Neural crest cell (in vitro differentiated cells): ENCODE measurements at regions not wholly inside any gene's neighbourhood (a gene's known extent, or its start where the extent isn't known, plus 50 kb on each side); places are given as distances from the start of the nearest gene placed in this dataset.

Source experiments
- DNase-seq: peaks from one replicate; pipeline ENCODE4 v3.0.0; 2021; ENCODE audit warnings: low read depth, mixed read lengths, low spot score
- H3K27ac Mint-ChIP-seq: one replicate; pipeline ENCODE4 v1.8.0; 2021; ENCODE audit warnings: mild to moderate bottlenecking, mixed read lengths; ENCODE audit not compliant: unreplicated experiment
- H3K27me3 Mint-ChIP-seq: 2 replicates; pipeline ENCODE4 v1.8.0; 2021; ENCODE audit warnings: low read depth, mild to moderate bottlenecking, mixed read lengths
- H3K36me3 Mint-ChIP-seq: 2 replicates; pipeline ENCODE4 v1.8.0; 2021; ENCODE audit warnings: low read depth, mild to moderate bottlenecking, mixed read lengths
- H3K4me1 Mint-ChIP-seq: 2 replicates; pipeline ENCODE4 v1.8.0; 2021; ENCODE audit warnings: mixed read lengths
- H3K4me3 Mint-ChIP-seq: one replicate; pipeline ENCODE4 v1.8.0; 2021; ENCODE audit warnings: mild to moderate bottlenecking, mixed read lengths
- H3K9me3 Mint-ChIP-seq: 2 replicates; pipeline ENCODE4 v1.8.0; 2021; ENCODE audit warnings: mixed read lengths
- CTCF ChIP-seq: fragments of 200-600 bp; sonication (generic); conservative IDR thresholded peaks from 2 replicates; pipeline ENCODE4 v1.5.0; 2021; ENCODE audit warnings: antibody characterized with exemption, mild to moderate bottlenecking

- Mint-ChIP-seq H3K4me1 (no peaks in the 10 kb centered on the region), H3K27me3 (no peaks in the 10 kb centered on the region), H3K27ac (no peak overlapping the region), H3K36me3 (no peaks in the 10 kb centered on the region), H3K4me3 (no peak overlapping the region), H3K9me3 (no peaks in the 10 kb centered on the region)
- no peak for DNase-seq
- TF ChIP-seq CTCF: no peak
Measured at GRCh38 chr3:153456833-153457545, 295.0 kb downstream of the RAP2B start.

- no peaks in the 10 kb centered on the region for H3K36me3 Mint-ChIP-seq
- no peak for TF ChIP-seq CTCF
- H3K9me3 Mint-ChIP-seq: no peaks in the 10 kb centered on the region
- no peaks in the 10 kb centered on the region for H3K4me1 Mint-ChIP-seq
- no peak for DNase-seq
- H3K27ac Mint-ChIP-seq: no peak overlapping the region
- H3K4me3 Mint-ChIP-seq: no peak overlapping the region
- no peaks in the 10 kb centered on the region for H3K27me3 Mint-ChIP-seq
Measured at GRCh38 chr3:153458881-153459280, 296.9 kb downstream of the RAP2B start.

GRCh38 chr3:153462545-153462944 is 300.5 kb downstream of the RAP2B start:
- H3K4me3 Mint-ChIP-seq: no peak overlapping the region
- H3K27me3 Mint-ChIP-seq: no peaks in the 10 kb centered on the region
- no peak for DNase-seq
- no peaks in the 10 kb centered on the region for H3K36me3 Mint-ChIP-seq
- no peaks in the 10 kb centered on the region for H3K9me3 Mint-ChIP-seq
- TF ChIP-seq CTCF: no peak
- H3K27ac Mint-ChIP-seq: no peak overlapping the region
- no peaks in the 10 kb centered on the region for H3K4me1 Mint-ChIP-seq

- H3K27me3 Mint-ChIP-seq: no peaks in the 10 kb centered on the region
- no peaks in the 10 kb centered on the region for H3K9me3 Mint-ChIP-seq
- no peak for DNase-seq
- H3K27ac Mint-ChIP-seq: no peak overlapping the region
- no peaks in the 10 kb centered on the region for H3K4me1 Mint-ChIP-seq
- H3K4me3 Mint-ChIP-seq: no peak overlapping the region
- no peak for TF ChIP-seq CTCF
- H3K36me3 Mint-ChIP-seq: no peaks in the 10 kb centered on the region
Measured at GRCh38 chr3:153463895-153464294, 301.9 kb downstream of the RAP2B start.

GRCh38 chr3:153469162-153469561 is 307.1 kb downstream of the RAP2B start:
- no peak for DNase-seq
- Mint-ChIP-seq H3K27ac (no peak overlapping the region), H3K4me3 (no peak overlapping the region), H3K36me3 (no peaks in the 10 kb centered on the region), H3K9me3 (peaks cover 2% of the 10 kb centered on the region), H3K27me3 (no peaks in the 10 kb centered on the region), H3K4me1 (no peaks in the 10 kb centered on the region)
- TF ChIP-seq CTCF: no peak
